H1 (cell line): ENCODE measurements at regions not wholly inside any gene's neighbourhood (a gene's known extent, or its start where the extent isn't known, plus 50 kb on each side); places are given as distances from the start of the nearest gene placed in this dataset.

Experiments used
- CTCF ChIA-PET: fragments of 300-600 bp; sonication (Branson Sonifier 250); formaldehyde crosslinking; loops from one replicate; lab custom pipeline; 2021; ENCODE audit not compliant: partially characterized antibody; lab: Charles Lee
- POLR2A ChIA-PET: fragments of 300-600 bp; sonication (Branson Sonifier 250); formaldehyde crosslinking; loops from one replicate; lab custom pipeline; 2021; ENCODE audit warnings: inconsistent platforms; ENCODE audit not compliant: partially characterized antibody; lab: Charles Lee
- DNase-seq, 2 experiments: peaks; one replicate each; pipeline versions ENCODE4 v3.0.0 to v3.0.0-alpha.2; 2010 to 2022; ENCODE audit warnings: low spot score in 2 of 2, low read depth in 1 of 2, mixed read lengths in 1 of 2
- FAIRE-seq: peaks from 2 replicates; lab custom pipeline; 2011; peaks lifted over from hg19 to GRCh38; lab: Jason Lieb, UNC
- H2AFZ ChIP-seq: 2 replicates; pipeline ENCODE4 v1.8.1; 2012; ENCODE audit warnings: low read length, inconsistent platforms
- H2AK5ac ChIP-seq: 2 replicates; pipeline ENCODE4 v1.6.1; 2013; ENCODE audit warnings: low read depth, low read length
- H2BK120ac ChIP-seq: replicated peaks from 2 replicates; pipeline ENCODE3; 2013; ENCODE audit warnings: low read depth, low read length, inconsistent platforms
- H2BK12ac ChIP-seq: 2 replicates; pipeline ENCODE4 v1.6.1; 2013; ENCODE audit warnings: low read depth, low read length
- H2BK15ac ChIP-seq: 2 replicates; pipeline ENCODE4 v1.6.1; 2013; ENCODE audit warnings: low read length
- H2BK20ac ChIP-seq: 2 replicates; pipeline ENCODE4 v1.6.1; 2013; ENCODE audit warnings: low read length
- H2BK5ac ChIP-seq: 2 replicates; pipeline ENCODE4 v1.6.1; 2013; ENCODE audit warnings: low read depth, low read length
- H3K14ac ChIP-seq: 2 replicates; pipeline ENCODE4 v1.6.1; 2013; ENCODE audit warnings: inconsistent platforms; ENCODE audit not compliant: insufficient read length
- H3K18ac ChIP-seq: 2 replicates; pipeline ENCODE4 v1.6.1; 2013; ENCODE audit warnings: low read length; ENCODE audit errors: extremely low read depth
- H3K23ac ChIP-seq: 2 replicates; pipeline ENCODE4 v1.6.1; 2013; ENCODE audit warnings: inconsistent platforms; ENCODE audit not compliant: insufficient read length
- H3K23me2 ChIP-seq: 2 replicates; pipeline ENCODE4 v1.6.1; 2013; ENCODE audit warnings: low read depth, low read length
- H3K27ac ChIP-seq: 2 replicates; pipeline ENCODE4 v1.6.1; 2011; ENCODE audit warnings: low read depth, low read length, inconsistent platforms
- H3K27me3 ChIP-seq, 4 experiments: replicated peaks in 1 of 4; 1 replicate in 1 of 4; 2 replicates in 3 of 4; pipeline versions ENCODE4 v1.6.1 to v1.8.1; 2011 to 2013; ENCODE audit warnings: low read length in 3 of 4, mild to moderate bottlenecking in 3 of 4, inconsistent platforms in 2 of 4, mixed read lengths in 2 of 4, moderate library complexity in 1 of 4; ENCODE audit not compliant: control insufficient read depth in 3 of 4, insufficient read depth in 3 of 4; ENCODE audit errors: extremely low read depth in 1 of 4
- H3K36me3 ChIP-seq, 4 experiments: 2 replicates each; pipeline versions ENCODE4 v1.6.1 to v1.8.1; 2011 to 2013; ENCODE audit warnings: mild to moderate bottlenecking in 4 of 4, low read length in 3 of 4, moderate library complexity in 2 of 4, control low read depth in 1 of 4, inconsistent platforms in 1 of 4; ENCODE audit not compliant: insufficient read depth in 4 of 4, control insufficient read depth in 2 of 4
- H3K4ac ChIP-seq: replicated peaks from 2 replicates; pipeline ENCODE3; 2013; ENCODE audit warnings: low read length, low read depth, mixed read lengths, inconsistent platforms; ENCODE audit not compliant: insufficient read length
- H3K4me1 ChIP-seq, 4 experiments: replicated peaks in 1 of 4; 1 replicate in 1 of 4; 2 replicates in 3 of 4; pipeline versions ENCODE4 v1.6.1 to v1.8.1; 2011 to 2013; ENCODE audit warnings: low read length in 3 of 4, inconsistent platforms in 2 of 4, mixed read lengths in 1 of 4; ENCODE audit not compliant: insufficient read depth in 4 of 4, control insufficient read depth in 3 of 4
- H3K4me2 ChIP-seq, 2 experiments: 2 replicates each; pipeline versions ENCODE4 v1.6.1 to v1.8.1; 2011 to 2013; ENCODE audit warnings: low read depth in 2 of 2, low read length in 2 of 2, control low read depth in 1 of 2, inconsistent platforms in 1 of 2, mild to moderate bottlenecking in 1 of 2; ENCODE audit not compliant: insufficient read depth in 1 of 2
- H3K4me3 ChIP-seq, 4 experiments: fragments of 200-600, 300-600 bp in 1 of 4; sonication (generic), shearing (Covaris generic), sonication (Bioruptor Twin) in 1 of 4; 2 replicates each; pipeline versions ENCODE4 v1.5.1 to v1.8.1; 2011 to 2016; ENCODE audit warnings: low read length in 4 of 4, low read depth in 3 of 4, control low read depth in 2 of 4, inconsistent platforms in 2 of 4, mild to moderate bottlenecking in 2 of 4, mixed read lengths in 1 of 4, moderate library complexity in 1 of 4; ENCODE audit not compliant: insufficient read depth in 2 of 4; ENCODE audit errors: extremely low read depth in 1 of 4
- H3K56ac ChIP-seq: replicated peaks from 2 replicates; pipeline ENCODE3; 2013; ENCODE audit warnings: low read depth, mild to moderate bottlenecking, mixed read lengths, low read length, inconsistent platforms; ENCODE audit not compliant: insufficient read length
- H3K79me1 ChIP-seq: 2 replicates; pipeline ENCODE4 v1.6.1; 2013; ENCODE audit warnings: low read depth, low read length, control low read depth
- H3K79me2 ChIP-seq, 2 experiments: 2 replicates each; pipeline versions ENCODE4 v1.6.1 to v1.8.1; 2012 to 2013; ENCODE audit warnings: low read length in 2 of 2, mild to moderate bottlenecking in 2 of 2, inconsistent platforms in 1 of 2; ENCODE audit not compliant: insufficient read depth in 2 of 2, control insufficient read depth in 1 of 2
- H3K9ac ChIP-seq, 4 experiments: replicated peaks in 1 of 4; 1 replicate in 1 of 4; 2 replicates in 3 of 4; pipeline versions ENCODE4 v1.6.1 to v1.8.1; 2011 to 2013; ENCODE audit warnings: low read depth in 3 of 4, low read length in 3 of 4, control low read depth in 2 of 4, mild to moderate bottlenecking in 2 of 4, moderate library complexity in 2 of 4, inconsistent platforms in 1 of 4; ENCODE audit errors: extremely low read depth in 1 of 4
- H3K9me3 ChIP-seq, 2 experiments: 2 replicates each; pipeline versions ENCODE4 v1.6.1 to v1.8.1; 2012 to 2013; ENCODE audit warnings: mild to moderate bottlenecking in 2 of 2, moderate library complexity in 2 of 2, control low read depth in 1 of 2, inconsistent platforms in 1 of 2, low read depth in 1 of 2, low read length in 1 of 2, mixed read lengths in 1 of 2; ENCODE audit not compliant: insufficient read depth in 2 of 2
- H4K20me1 ChIP-seq, 2 experiments: replicated peaks in 1 of 2; 2 replicates each; pipeline versions ENCODE3 to v1.8.1; 2011 to 2013; ENCODE audit warnings: inconsistent platforms in 2 of 2, low read length in 2 of 2, mild to moderate bottlenecking in 1 of 2; ENCODE audit not compliant: insufficient read depth in 2 of 2, control insufficient read depth in 1 of 2
- H4K5ac ChIP-seq: 2 replicates; pipeline ENCODE4 v1.6.1; 2013; ENCODE audit warnings: low read length, low read depth, mixed read lengths, inconsistent platforms; ENCODE audit not compliant: insufficient read length
- H4K8ac ChIP-seq: 2 replicates; pipeline ENCODE4 v1.8.0; 2013; ENCODE audit warnings: mild to moderate bottlenecking, moderate library complexity, low read length, inconsistent platforms; ENCODE audit not compliant: insufficient read depth; ENCODE audit errors: extremely low read depth
- H4K91ac ChIP-seq: replicated peaks from 2 replicates; pipeline ENCODE3; 2013; ENCODE audit warnings: low read length, mixed read lengths, inconsistent platforms; ENCODE audit not compliant: insufficient read length
- CBX5 ChIP-seq: fragments of 300-800, 300-1000 bp; sonication (generic); IDR thresholded peaks from 2 replicates; pipeline ENCODE4 v1.7.1; 2016; ENCODE audit warnings: antibody characterized with exemption, low read length, low read depth
- CBX8 ChIP-seq: fragments of 300-800, 300-1000 bp; sonication (generic); IDR thresholded peaks from 2 replicates; pipeline ENCODE4 v1.7.1; 2016; ENCODE audit warnings: low read depth, low read length, borderline replicate concordance
- CEBPB ChIP-seq: IDR thresholded peaks from 2 replicates; pipeline ENCODE4 v1.6.1; 2012; ENCODE audit warnings: low read depth, low read length
- HDAC6 ChIP-seq: IDR thresholded peaks from one replicate; pipeline ENCODE4 v1.7.1; 2012; ENCODE audit warnings: low read depth, mild to moderate bottlenecking, inconsistent platforms, low read length, moderate library complexity
- KDM4A ChIP-seq: IDR thresholded peaks from one replicate; pipeline ENCODE4 v1.7.1; 2012; ENCODE audit warnings: low read depth, mild to moderate bottlenecking, moderate library complexity, low read length, inconsistent platforms; ENCODE audit not compliant: severe bottlenecking
- PHF8 ChIP-seq: fragments of 200-600 bp; sonication (generic); conservative IDR thresholded peaks from 2 replicates; pipeline ENCODE4 v1.7.1; 2012; ENCODE audit warnings: low read depth, mild to moderate bottlenecking, inconsistent platforms, low read length, moderate library complexity
- POLR2A ChIP-seq, 2 experiments: IDR thresholded peaks; 1 replicate in 1 of 2; 2 replicates in 1 of 2; pipeline ENCODE4 v1.6.1; 2011; ENCODE audit warnings: low read depth in 2 of 2, low read length in 2 of 2, mild to moderate bottlenecking in 2 of 2; ENCODE audit errors: control extremely low read depth in 1 of 2
- RFX5 ChIP-seq: IDR thresholded peaks from 2 replicates; pipeline ENCODE4 v1.6.1; 2011; ENCODE audit warnings: low read depth, low read length, improper control_type of control experiment, borderline replicate concordance
- SAP30 ChIP-seq: fragments of 300-600 bp; sonication (generic); IDR thresholded peaks from 2 replicates; pipeline ENCODE4 v1.7.1; 2012; ENCODE audit warnings: low read length, moderate library complexity, mild to moderate bottlenecking, inconsistent platforms; ENCODE audit not compliant: insufficient read depth, insufficient replicate concordance
- SIRT6 ChIP-seq: IDR thresholded peaks from one replicate; pipeline ENCODE4 v1.7.1; 2012; ENCODE audit warnings: low read length, inconsistent platforms
- SUZ12 ChIP-seq: fragments of 200-600 bp; sonication (generic); IDR thresholded peaks from 2 replicates; pipeline ENCODE4 v1.6.1; 2012; ENCODE audit warnings: mild to moderate bottlenecking, inconsistent platforms, low read length, moderate library complexity, mixed read lengths
- TAF7 ChIP-seq: optimal IDR thresholded peaks from 2 replicates; pipeline ENCODE3; 2011; ENCODE audit warnings: low read depth, mild to moderate bottlenecking, inconsistent platforms, low read length, moderate library complexity, borderline replicate concordance
- USF2 ChIP-seq: IDR thresholded peaks from 2 replicates; pipeline ENCODE4 v1.6.1; 2011; ENCODE audit warnings: low read length, improper control_type of control experiment
- YY1 ChIP-seq: IDR thresholded peaks from 2 replicates; pipeline ENCODE4 v1.6.1; 2011; ENCODE audit warnings: low read depth, mild to moderate bottlenecking, low read length
- ZNF274 ChIP-seq: IDR thresholded peaks from 2 replicates; pipeline ENCODE4 v1.7.0; 2012; ENCODE audit warnings: low read length, borderline replicate concordance; ENCODE audit errors: extremely low read depth
- WGBS, 2 experiments: shearing (Covaris generic) in 1 of 2; methylation state at CpG; one replicate each; pipeline versions ENCODE4 v1.1.6 to v1.1.7; 2013 to 2015; ENCODE audit warnings: low lambda C conversion rate in 2 of 2, mixed read lengths in 2 of 2, inconsistent platforms in 1 of 2, low coverage in 1 of 2, missing lambda C conversion rate in 1 of 2; ENCODE audit not compliant: insufficient replicate concordance in 2 of 2, insufficient coverage in 1 of 2, insufficient read length in 1 of 2; ENCODE audit errors: extremely low coverage in 1 of 2, missing lambda C conversion rate in 1 of 2; 5-methylcytosine and 5-hydroxymethylcytosine counted together

GRCh38 chr18:75142677-75143076, 66.3 kb downstream of the PTGR3 start:
- Histone ChIP-seq H2BK120ac (no peak overlapping the region), H3K4me1 (no peaks in the 10 kb centered on the region), H3K4ac (no peak overlapping the region), H4K8ac (no peak overlapping the region), H3K23me2 (no peaks in the 10 kb centered on the region; the same call in 1 of the 2 replicates), H2BK15ac (no peak overlapping the region), H3K79me2 (no peaks in the 10 kb centered on the region), H3K23ac (no peak overlapping the region), H3K27ac (no peak overlapping the region), H3K4me2 (no peak overlapping the region), H2BK12ac (no peak overlapping the region), H4K91ac (no peak overlapping the region), H3K4me3 (no peak overlapping the region), H2AK5ac (no peak overlapping the region), H2AFZ (no peak overlapping the region), H3K9me3 (0 out of 4 replicates have a peak, but pooled peaks cover 0 to 4% of the 10 kb centered on the region in 2 experiments), H4K20me1 (no peaks in the 10 kb centered on the region), H4K5ac (no peak overlapping the region), H3K18ac (no peak overlapping the region), H3K79me1 (no peaks in the 10 kb centered on the region), H2BK20ac (no peak overlapping the region), H2BK5ac (no peak overlapping the region), H3K36me3 (no peaks in the 10 kb centered on the region), H3K14ac (no peak overlapping the region), H3K9ac (no peak overlapping the region), H3K56ac (no peak overlapping the region), H3K27me3 (no peaks in the 10 kb centered on the region)
- no peak for DNase-seq
- ChIA-PET POLR2A (no interaction called here), CTCF (no interaction called here)
- TF ChIP-seq KDM4A (no peak), YY1 (no peak), RFX5 (no peak), HDAC6 (no peak), TAF7 (no peak), USF2 (no peak), ZNF274 (no peak), POLR2A (IDR thresholded peaks at IDR 0.05; ENCODE audit: control extremely low read depth in 1 of 2, low read depth in 2 of 2, low read length in 2 of 2) (no peak), CBX8 (no peak), SIRT6 (no peak), PHF8 (no peak), SUZ12 (no peak), CBX5 (no peak), CEBPB (no peak), SAP30 (no peak)
- FAIRE-seq = no peak
- 93% methylated on average over 10 of the region's 10 CpGs; no CpG with 5 or more reads in 1 of the 2 experiments for WGBS, 2 experiments
